Sciatic nerve (tissue), 2 donors: ENCODE measurements at regions not wholly inside any gene's neighbourhood (a gene's known extent, or its start where the extent isn't known, plus 50 kb on each side); places are given as distances from the start of the nearest gene placed in this dataset.
A peak's percentile ranks its signal among the peaks of the same experiment; 100 is the strongest.
"Not testable (repeated sequence)": the region's sequence is repeated elsewhere in the genome, so short reads cannot be mapped to it uniquely, and the experiment has no call there.

Experiments used
- ATAC-seq: fragments of 200-7000 bp; cut with Tn5 transposase; one replicate; pipeline ENCODE4 v1.9.1; 2020; ENCODE audit warnings: mild to moderate bottlenecking, moderate library complexity
- DNase-seq: peaks from one replicate; pipeline ENCODE4 v3.0.0-alpha.2; 2020; ENCODE audit warnings: low spot score
- intact Hi-C: fragments of 100-400 bp; cut with DNase I; formaldehyde crosslinking; loops from one replicate; pipeline ENCODE4 v1.14.2; 2022
- donor health status: DM: no; HTN: no; CAD: no.
- donor health status: DM: no; HTN: no; CAD: no.

DNA sequence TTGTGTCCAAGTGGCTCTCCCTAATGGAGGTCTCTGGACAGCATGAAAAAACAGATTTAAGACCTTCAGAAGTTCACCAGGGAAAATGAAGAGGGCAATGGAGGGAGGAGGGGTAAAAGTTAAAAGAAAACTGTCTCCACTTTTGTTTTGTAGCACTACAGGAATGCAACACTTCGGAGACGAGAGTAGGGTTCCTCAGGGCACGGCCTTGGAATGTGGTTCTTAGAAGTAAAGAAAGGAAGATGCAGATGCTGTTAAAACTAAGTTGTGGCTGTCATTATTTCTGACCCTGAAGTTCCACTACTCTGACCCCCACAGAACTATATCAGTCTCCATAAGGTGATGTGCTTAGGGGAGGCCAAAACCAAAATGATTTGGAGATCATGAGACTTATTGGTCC, 335.1 kb downstream of the XPNPEP1 start:
- DNase-seq (no peak), ATAC-seq (no peak)
- intact Hi-C loops: no loop called here

DNA sequence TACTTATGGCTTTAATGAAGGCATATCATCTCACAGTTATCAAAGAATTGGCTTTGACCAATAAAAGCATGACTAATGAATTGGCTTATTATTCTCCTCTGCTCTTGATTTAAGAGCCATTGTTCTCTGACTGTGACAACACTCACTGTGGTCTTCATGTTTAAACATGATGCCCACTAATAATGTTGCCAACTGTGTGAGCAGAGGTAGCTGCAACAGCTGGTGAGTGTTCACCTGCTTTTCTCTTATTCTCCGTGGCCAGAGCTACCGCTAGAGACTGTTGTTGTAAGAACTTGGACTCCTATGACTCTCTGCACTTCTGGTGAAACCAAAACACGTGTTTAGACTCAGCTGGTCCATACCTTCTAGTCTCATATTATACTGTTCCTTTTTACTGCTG, 335.9 kb downstream of the XPNPEP1 start:
- ATAC-seq: no peak
- intact Hi-C loops: no loop called here
- no peak for DNase-seq

DNA sequence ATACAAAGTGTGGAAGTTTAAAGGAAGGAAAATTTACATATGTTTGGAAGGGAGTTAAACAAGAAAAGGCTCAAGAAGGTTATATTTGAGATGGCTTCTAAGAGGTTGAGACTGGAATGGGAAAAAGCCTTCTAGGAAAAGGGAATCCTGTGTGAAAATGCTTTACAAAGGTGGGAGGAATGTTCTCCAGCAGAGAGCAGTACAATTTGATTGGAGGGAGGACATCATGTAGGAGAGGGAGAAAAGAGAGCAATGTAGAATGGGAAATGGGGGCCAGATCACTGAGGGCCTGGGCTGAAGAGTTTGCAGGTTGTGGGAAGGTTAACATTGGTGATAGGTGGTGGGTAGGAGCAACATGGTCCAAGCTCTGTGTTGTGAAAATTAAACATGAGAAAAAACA, 366.9 kb downstream of the XPNPEP1 start:
- DNase-seq (no peak), ATAC-seq (no peak)
- intact Hi-C loops: no loop called here

DNA sequence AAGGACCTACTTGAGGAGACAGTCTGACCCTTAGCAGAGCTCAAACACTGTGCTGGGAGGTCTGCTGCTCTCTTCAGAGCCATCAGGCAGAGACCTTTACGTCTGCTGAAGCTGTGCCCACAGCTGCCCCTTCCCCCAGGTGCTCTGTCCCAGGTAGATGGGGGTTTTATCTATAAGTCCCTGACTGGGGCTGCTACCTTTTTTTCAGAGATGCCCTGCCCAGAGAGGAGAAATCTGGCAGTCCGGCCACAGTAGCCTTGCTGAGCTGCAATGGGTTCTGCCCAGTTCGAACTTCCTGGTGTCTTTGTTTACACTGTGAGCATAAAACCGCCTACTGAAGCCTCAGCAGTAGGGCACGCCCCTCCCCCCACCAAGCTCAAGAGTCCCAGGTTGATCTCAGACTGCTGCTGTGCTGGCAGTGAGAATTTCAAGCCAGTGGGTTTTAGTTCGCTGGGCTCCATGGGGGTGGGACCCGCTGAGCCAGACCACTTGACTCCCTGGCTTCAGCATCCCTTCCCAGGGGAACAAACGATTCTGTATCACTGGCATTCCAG, 381.2 kb downstream of the XPNPEP1 start:
- ATAC-seq, DNase-seq, intact Hi-C loops: not testable (repeated sequence)

DNA sequence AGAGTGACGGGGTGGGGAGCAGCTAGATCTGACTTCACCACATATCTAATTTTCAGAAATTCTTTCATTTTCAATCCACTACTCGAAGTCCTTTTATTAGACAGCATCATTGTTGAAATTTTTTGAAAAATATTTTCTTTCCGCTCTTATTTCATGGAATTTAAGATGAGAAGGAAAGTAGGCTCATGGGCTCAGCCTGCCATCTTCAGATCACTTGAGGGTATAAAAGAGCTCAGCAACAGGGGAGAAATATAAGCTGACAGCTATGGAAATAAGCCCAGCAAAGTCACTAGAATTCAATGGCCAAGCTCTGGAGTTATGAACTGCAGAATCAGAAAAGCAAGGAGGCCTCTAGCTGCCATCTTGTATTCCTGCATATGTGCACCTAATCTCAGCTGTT, 389.1 kb downstream of the XPNPEP1 start:
- intact Hi-C loops: no loop called here
- DNase-seq: no peak
- ATAC-seq: no peak

DNA sequence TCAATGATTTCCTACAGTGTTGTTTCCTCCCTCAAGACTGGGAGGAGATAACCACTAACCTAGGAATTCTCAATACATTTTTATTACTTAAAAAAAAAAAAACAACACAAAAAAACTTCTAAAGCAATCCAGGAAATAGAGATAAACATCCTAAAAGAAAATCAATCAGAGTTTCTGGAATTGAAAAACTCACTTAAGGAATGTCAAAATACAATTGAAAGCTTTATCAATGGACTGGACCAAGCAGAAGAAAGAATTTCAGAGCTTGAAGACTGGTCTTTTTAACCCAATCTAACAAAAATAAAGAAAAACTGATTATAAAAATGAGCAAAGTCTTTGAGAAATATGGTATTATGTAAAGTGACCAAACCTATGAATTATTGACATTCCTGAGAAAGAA, 394.1 kb downstream of the XPNPEP1 start:
- DNase-seq (no peak), ATAC-seq (no peak)
- intact Hi-C loops: no loop called here

DNA sequence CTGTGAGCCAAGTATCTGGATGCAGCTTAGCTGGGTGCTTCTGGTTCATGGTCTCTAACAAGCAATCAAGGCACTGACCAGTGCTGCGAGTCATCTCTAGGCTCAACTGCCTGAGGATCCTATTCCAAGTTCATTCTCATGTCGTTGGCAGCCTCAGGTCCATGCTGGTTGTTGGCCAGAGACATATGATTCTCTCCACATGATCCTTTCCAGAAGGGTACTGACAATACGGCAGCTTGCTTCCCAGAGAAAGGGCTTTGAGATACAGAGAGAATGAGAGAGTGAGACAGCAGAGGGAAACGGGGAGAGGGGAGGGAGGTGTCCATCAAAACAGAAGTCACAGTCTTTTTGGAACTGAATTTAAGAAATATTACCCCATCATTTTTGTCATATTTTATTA, 405.6 kb downstream of the XPNPEP1 start:
- ATAC-seq: no peak
- intact Hi-C loops: no loop called here
- DNase-seq: no peak

DNA sequence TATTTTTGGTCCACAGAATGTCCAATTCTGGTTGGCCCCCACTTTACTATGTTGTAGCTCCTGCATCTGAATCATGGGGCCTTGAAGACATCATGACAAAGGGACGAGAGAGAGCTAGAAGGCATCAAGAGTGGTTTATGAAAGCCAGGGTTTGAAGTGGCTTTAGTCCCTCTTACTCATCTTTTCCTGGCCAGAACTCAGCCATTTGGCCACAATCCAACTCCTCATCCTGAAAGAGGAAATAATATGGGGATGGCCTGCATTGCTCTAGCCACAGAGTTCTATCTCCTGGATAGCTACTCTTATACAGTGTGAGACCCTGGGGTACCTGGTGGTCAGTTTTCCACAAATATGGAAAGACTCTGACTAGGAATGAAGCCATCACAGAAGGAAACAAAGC, 418.9 kb downstream of the XPNPEP1 start:
- no peak for DNase-seq
- ATAC-seq: no peak
- intact Hi-C loops: no loop called here

DNA sequence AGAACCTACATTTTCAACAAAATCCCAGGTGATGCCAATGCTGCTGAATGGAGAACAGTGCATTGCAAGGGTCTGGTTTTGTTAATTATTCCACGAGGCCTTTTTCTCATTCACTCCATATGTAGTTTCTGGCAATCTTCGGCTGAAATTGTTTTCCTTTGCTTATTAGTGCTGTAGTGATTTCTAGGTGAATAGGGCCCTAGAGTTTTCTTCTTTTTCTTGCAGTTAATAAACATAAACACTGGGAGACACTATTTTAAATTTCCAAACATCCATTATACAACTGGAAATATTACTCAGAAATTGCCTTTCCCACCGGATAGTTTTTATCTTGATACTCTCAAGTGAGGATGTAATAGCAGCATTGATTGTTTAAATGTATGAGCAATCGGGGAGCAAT, 435.6 kb downstream of the XPNPEP1 start:
- intact Hi-C loops: no loop called here
- no peak for ATAC-seq
- DNase-seq: no peak

DNA sequence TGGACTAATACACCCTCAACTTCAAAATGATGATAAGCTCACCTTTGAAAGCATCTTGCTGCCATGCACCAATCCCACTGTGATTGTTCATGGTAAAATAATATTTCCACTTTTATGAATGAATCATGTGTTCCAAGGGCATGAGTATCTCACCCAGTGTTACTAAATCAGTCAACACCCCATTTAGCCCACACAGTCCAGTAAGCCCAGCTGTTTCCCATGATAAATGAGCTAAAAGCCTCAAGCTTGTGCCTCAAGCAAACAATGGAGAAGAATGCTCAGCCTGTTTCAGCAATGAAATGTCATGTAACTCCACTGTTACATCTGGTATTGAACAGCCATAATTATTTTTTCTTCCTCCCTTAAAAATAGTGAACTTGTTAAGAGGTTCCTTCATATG, 442.5 kb downstream of the XPNPEP1 start:
- no peak for ATAC-seq
- no peak for DNase-seq
- intact Hi-C loops: no loop called here

DNA sequence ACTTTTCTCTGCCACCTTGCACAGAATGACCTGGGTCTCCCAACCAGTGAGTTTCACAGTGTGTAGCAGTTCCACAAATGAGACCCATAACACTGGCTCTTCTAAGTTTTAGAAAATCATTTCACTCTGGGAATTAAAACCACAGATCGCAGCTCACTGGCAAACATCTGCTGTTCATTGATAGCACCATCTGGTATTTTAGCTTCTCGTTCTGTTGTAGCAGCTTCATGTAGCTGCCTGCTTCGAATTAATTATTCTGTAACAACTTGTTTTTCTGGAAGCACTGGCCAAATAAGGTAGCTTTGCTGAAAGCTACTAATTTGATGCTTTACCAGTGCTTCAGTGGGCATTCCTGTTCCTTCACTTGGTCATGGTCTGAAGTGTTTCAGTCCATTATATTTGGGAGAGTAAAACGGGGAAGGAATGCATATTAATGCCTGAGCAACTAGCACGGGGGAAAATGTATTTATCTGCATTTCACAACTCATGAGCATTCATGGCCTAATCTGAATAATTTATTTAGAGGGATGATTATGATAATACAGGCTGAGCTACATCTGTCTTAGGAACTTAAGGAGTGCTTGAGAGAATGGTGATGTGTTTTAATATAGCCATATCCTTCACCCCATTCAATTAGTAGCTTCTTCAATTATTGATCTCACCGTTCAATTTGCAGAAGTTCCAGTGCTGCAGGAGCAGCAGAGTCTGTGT, 447.4 kb downstream of the XPNPEP1 start:
- DNase-seq: no peak
- peak; percentile 32 for ATAC-seq
- intact Hi-C loops: no loop called here

DNA sequence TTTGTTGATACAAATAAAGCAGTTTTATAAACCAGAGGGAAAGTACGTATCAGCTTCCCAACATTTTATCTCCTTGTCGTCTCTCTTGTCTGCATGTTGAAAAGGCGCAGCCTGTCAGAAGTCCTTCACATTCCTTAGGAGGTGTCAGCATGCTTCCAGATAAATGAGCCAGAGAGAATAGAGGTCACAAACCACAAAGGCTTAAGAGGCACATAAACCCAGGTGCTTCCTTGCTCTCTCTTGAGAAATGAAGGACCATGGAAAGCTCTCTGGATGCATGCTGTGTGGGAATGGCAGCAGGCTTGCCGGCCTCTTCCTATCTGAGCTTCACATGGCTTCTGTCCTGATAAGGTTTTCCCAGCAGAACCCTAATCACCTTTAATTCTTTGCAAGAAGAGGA, 448.5 kb downstream of the XPNPEP1 start:
- ATAC-seq (no peak), DNase-seq (no peak)
- intact Hi-C loops: no loop called here

DNA sequence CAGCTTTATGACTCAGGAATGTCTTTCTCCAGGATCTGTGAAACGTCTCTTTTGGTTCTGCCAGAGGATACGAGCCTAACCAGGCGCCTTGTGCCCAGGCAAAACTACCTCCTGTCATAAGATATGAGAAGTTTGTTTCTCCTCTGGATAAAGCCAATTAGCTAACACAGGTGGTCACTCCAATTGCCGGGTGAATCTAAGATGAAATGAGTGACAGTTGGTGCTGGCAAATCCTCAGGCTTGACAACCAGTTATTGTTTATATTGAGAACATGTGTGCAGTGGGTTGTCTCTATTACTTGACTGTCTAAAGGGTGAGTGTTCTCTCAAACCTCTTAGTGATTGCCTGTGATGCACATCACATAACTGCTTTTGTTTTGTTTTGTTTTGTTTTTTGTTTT, 449.1 kb downstream of the XPNPEP1 start:
- no peak for ATAC-seq
- intact Hi-C loops: no loop called here
- no peak for DNase-seq

DNA sequence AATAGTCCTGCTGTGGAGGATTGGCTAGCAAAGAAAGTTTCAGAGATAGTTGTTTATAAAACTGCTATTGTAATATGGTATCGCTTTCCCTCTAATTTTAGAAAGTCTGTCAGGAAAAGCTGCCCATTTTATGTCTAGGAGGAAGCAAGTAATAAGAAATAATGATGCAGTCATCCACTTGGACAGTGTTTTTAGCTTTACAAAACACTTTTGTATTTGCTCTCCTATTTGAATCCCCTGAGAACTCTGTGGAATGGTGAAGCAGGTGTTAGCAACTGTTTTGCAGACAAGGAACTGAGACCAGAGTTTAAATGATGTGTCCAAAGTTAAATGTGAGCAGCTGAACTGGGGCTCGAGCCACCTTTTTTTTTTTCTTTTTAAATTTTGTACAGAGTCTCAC, 455.8 kb downstream of the XPNPEP1 start:
- ATAC-seq (no peak), DNase-seq (no peak)
- intact Hi-C loops: no loop called here

DNA sequence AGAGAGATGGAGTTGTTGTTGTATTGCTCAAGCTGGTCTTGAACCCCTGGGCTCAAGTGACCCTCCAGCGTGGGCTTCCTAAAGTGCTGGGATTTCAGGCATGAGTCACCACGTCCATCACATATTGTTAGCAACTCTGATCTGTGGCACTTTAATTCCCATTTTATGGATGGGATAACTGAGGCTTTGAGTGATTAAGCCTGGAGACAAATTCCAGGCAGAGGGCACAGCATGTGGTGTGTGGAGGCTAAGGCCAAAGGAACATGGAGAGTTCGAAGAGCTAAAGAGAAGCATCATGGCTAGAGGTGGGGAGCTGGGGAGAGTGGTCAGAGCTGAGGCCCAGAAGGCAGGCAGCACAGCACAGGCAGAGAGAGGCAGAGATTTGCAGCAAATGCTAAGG, 458.4 kb downstream of the XPNPEP1 start:
- ATAC-seq (no peak), DNase-seq (no peak)

DNA sequence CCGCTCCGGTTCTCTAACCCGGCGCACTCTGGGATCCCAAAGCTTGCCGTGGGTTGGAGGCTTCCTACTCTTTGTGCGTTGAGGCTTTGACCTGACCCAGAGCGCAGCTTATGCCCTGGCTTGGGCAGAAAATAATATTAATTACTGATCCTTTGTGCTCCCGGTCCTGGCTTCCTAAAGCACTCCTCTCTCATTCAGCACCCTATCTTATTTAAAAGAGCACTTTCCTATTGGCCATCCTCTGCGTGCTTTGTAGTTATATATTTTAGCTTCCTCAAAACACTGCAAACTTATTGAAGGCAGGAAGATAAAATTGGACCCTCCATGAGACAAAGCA, 466.0 kb downstream of the XPNPEP1 start:
- ATAC-seq: no peak
- intact Hi-C loops: no loop called here
- DNase-seq: no peak

More for the DNA sequence above, 458.4 kb downstream of the XPNPEP1 start:
- intact Hi-C loops: no loop called here

DNA sequence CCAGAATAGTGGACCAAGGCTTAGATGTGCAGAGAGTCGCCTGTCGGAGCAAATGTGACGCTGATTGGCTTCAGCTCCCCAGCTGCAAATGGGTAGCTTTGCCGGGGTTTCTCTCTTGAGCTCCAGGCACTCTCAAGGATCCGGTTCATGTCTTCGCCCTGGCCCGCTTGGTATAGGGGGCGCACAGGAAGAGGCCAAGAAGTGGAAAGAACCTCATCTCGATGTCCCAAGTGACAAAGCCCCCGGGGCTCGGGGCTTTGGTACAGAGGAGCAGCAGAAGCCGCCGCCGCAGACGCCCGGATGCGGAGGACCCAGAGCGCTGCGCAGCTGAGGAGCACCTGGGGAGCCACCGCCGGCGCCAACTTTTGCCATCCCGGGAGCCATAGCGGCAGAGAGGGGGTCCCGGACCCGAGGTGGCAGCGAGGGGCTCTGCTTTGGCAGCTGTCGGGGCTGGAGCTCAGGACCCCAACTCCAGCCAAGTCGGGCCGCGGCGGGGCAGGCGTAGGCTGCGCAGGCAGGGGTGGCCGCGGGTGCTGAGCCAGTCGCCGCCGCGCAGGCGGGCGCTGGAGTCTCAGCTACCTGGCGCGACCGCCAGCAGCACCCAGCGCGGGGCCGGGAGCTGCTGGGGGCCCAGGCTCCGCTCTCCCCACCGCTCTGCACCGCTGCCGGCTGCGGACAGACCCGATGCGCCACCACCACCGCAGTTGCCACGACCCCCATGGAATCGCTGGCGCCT, 466.6 kb downstream of the XPNPEP1 start:
- intact Hi-C loops: no loop called here
- no peak for ATAC-seq
- no peak for DNase-seq

DNA sequence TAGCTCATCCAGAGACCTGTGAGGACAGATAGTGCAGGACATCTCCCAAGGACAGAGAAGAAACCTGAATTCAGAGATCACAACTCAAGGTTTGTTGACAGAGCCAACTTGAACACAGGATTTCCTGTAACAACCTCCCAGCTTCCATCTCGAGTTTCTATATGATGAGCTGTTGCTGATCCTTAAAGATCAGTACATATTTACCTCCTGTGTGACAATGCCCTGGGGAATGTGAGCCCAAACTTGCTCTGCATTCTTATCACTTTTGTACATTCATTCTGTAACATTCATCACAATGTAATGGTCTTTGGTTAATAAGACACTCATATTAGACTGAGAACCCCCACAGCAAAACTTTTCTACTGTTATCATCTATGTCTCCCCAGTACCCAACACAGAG, 468.6 kb downstream of the XPNPEP1 start:
- intact Hi-C loops: no loop called here
- DNase-seq (no peak), ATAC-seq (no peak)

DNA sequence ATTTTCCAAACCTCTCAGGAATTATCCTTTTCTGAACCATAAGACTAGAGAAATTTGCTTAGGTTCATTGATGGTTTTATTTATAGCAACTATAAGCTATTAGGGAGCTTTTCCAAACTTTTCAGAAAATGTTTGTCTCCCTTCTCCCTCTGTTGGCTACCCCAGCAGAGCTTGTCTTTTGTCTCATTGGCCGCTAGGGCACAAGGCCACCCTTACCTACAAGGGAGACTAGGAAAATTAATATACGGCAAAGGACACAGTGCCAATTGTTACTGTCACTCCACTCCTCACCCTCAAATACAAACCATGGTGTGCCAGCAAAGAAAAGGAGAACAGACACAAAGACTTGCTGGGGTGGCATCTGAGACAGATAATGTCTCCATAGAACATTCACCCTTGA, 471.4 kb downstream of the XPNPEP1 start:
- DNase-seq (no peak), ATAC-seq (no peak)
- intact Hi-C loops: no loop called here

DNA sequence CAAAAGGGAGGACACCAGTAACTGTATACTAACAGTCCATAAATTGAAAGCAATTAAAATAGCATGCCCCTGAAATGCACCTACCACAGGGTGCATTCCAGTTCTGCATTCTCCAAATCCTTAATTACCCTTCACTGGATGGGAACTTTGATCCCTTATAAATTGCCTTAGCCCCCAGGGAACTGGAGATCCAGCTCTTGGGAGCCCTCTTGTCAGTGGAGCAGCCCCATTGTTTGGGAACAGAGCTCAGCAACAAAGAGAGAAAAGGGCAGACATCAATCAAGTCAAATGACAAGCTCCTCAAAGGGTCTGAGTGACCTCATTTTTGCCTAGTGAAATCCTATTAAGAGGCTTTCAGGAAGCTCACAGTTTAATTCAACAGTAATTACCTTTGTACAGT, 472.6 kb downstream of the XPNPEP1 start:
- intact Hi-C loops: no loop called here
- DNase-seq (no peak), ATAC-seq (no peak)

DNA sequence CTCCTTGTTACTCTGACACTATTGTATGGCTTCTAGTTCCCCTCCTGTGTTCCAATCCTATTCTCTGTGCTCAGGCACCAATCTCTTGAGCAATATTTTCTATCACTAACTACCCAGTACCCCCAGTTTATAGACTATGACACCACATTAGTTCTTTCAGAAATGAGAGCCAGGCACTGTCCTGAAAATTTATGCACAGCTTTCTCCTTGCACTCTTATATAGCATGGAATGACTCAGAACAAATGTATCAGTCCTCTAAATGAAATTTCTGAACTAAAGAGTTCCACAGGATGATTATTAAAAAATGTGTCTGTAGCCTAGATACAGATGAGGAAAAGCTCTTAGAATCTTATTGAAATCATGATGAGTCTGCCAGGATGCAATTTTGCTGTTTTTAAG, 489.9 kb downstream of the XPNPEP1 start:
- intact Hi-C loops: no loop called here
- DNase-seq (no peak), ATAC-seq (no peak)
